Mesothelial cell of epicardium (in vitro differentiated cells): ENCODE measurements at regions not wholly inside any gene's neighbourhood (a gene's known extent, or its start where the extent isn't known, plus 50 kb on each side); places are given as distances from the start of the nearest gene placed in this dataset.

ENCODE experiments used
- DNase-seq, 2 experiments: peaks; one replicate each; pipeline ENCODE4 v3.0.0; 2021; ENCODE audit warnings: low spot score in 2 of 2; ENCODE audit not compliant: unreplicated experiment in 2 of 2
- H3K27ac Mint-ChIP-seq: 2 replicates; pipeline ENCODE4 v1.8.0; 2021; ENCODE audit warnings: mixed read lengths
- H3K27me3 Mint-ChIP-seq: 2 replicates; pipeline ENCODE4 v1.8.0; 2021; ENCODE audit warnings: low read depth, mixed read lengths
- H3K36me3 Mint-ChIP-seq: 2 replicates; pipeline ENCODE4 v1.8.0; 2021; ENCODE audit warnings: mixed read lengths
- H3K4me1 Mint-ChIP-seq: 2 replicates; pipeline ENCODE4 v1.8.0; 2021; ENCODE audit warnings: mixed read lengths
- H3K4me3 Mint-ChIP-seq: 2 replicates; pipeline ENCODE4 v1.8.0; 2021; ENCODE audit warnings: mild to moderate bottlenecking, moderate library complexity, mixed read lengths
- H3K9me3 Mint-ChIP-seq: 2 replicates; pipeline ENCODE4 v1.8.0; 2021; ENCODE audit warnings: mixed read lengths
- TF ChIP-seq, protein P1 (sequence below): fragments of 200-600 bp; sonication (generic); IDR thresholded peaks from one replicate; pipeline ENCODE4 v1.5.0; 2021; ENCODE audit warnings: antibody characterized with exemption; ENCODE audit not compliant: unreplicated experiment

DNA sequence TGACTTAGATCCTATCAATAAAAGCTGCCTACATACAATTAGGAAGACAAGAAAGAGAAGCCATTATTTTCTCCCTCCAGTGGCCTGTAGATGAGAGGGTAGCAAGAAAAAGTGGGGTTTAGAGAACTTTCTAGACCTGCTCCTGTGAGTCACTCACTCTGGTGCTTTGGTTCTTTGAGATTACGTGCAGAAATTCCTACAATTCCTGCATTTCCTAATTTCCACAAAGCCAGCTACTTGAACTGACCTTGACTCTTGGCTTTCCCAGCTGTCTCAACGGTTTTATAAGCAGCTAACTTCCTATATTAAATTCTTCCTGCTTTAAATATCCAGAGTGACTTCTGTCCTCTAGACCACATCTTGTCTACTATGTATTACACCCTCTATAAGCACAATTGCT, 899.5 kb upstream of the KLHL29 start:
- H3K36me3 Mint-ChIP-seq: no peaks in the 10 kb centered on the region
- DNase-seq: no peak
- TF ChIP-seq, protein P1, sequence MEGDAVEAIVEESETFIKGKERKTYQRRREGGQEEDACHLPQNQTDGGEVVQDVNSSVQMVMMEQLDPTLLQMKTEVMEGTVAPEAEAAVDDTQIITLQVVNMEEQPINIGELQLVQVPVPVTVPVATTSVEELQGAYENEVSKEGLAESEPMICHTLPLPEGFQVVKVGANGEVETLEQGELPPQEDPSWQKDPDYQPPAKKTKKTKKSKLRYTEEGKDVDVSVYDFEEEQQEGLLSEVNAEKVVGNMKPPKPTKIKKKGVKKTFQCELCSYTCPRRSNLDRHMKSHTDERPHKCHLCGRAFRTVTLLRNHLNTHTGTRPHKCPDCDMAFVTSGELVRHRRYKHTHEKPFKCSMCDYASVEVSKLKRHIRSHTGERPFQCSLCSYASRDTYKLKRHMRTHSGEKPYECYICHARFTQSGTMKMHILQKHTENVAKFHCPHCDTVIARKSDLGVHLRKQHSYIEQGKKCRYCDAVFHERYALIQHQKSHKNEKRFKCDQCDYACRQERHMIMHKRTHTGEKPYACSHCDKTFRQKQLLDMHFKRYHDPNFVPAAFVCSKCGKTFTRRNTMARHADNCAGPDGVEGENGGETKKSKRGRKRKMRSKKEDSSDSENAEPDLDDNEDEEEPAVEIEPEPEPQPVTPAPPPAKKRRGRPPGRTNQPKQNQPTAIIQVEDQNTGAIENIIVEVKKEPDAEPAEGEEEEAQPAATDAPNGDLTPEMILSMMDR: no peak
- no peak overlapping the region for H3K4me3 Mint-ChIP-seq
- peaks cover 4% of the 10 kb centered on the region for H3K9me3 Mint-ChIP-seq
- peaks cover 13% of the 10 kb centered on the region for H3K4me1 Mint-ChIP-seq
- no peak overlapping the region for H3K27ac Mint-ChIP-seq
- no peaks in the 10 kb centered on the region for H3K27me3 Mint-ChIP-seq

DNA sequence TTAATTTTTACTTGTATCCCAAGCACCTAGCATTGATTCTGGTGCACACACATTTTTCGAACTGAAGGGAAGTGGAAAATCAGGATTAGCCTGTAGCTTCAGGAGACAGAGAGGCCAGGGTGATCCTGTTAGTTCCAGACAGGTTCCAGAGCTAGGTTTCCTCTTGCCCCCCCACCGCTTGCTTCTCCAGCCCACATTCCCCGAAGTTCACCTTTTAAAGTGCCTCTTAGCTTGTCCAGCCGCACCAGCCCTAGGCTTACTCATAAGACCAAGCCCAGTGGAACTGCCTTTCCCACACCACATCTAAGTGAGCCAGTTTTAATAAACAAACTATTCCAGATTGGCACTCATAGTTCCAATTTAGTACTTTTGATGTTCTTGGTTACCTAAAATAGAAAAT, 898.6 kb upstream of the KLHL29 start:
- no peaks in the 10 kb centered on the region for H3K27me3 Mint-ChIP-seq
- H3K4me1 Mint-ChIP-seq: peaks cover 13% of the 10 kb centered on the region
- no peak overlapping the region for H3K27ac Mint-ChIP-seq
- peaks cover 7% of the 10 kb centered on the region for H3K9me3 Mint-ChIP-seq
- no peaks in the 10 kb centered on the region for H3K36me3 Mint-ChIP-seq
- H3K4me3 Mint-ChIP-seq: no peak overlapping the region
- DNase-seq: no peak
- TF ChIP-seq, protein P1: no peak

DNA sequence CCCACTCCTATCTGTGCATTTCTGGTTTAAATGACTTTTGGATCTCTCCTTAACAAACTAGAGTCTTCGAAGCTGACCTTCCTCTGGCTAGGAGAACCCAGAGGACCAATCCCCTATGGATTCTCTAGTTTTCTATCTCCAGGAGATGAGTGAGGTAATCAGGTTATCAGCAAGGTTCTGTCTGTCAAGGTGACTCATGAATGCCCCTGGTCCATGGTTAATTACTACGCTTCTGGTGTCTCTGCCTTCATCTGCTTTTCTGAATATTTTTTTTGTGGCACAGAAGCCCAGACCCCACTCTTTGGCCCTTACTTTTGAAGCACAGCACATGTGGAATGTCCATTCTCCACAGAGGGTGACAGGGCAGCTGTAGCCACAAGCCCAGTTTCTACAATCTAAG, 897.9 kb upstream of the KLHL29 start:
- Mint-ChIP-seq H3K27ac (no peak overlapping the region), H3K4me1 (peaks cover 14% of the 10 kb centered on the region), H3K9me3 (peaks cover 7% of the 10 kb centered on the region), H3K4me3 (no peak overlapping the region), H3K27me3 (no peaks in the 10 kb centered on the region), H3K36me3 (no peaks in the 10 kb centered on the region)
- TF ChIP-seq, protein P1: no peak
- DNase-seq: no peak

DNA sequence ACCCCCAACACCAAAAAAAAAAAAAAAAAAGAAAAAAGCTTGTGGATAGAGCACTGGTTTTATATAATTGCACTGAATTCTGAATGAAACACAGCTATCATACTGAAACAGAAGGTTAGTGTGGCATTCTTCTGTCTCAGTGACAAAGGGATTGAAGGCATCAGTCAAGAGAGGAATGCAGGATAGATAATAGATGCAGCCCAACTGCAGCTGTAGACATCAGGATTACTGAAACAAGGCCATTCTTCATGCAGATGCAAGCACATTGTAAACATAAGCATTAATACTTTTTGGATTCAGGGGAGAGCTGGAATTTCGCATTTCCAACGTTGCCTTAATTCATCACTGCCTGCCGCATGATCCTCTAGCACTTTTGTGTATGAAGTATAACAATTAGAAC, 897.4 kb upstream of the KLHL29 start:
- Mint-ChIP-seq H3K9me3 (peaks cover 7% of the 10 kb centered on the region), H3K27ac (no peak overlapping the region), H3K36me3 (no peaks in the 10 kb centered on the region), H3K4me1 (peaks cover 14% of the 10 kb centered on the region), H3K4me3 (no peak overlapping the region), H3K27me3 (no peaks in the 10 kb centered on the region)
- TF ChIP-seq, protein P1: no peak
- DNase-seq: no peak

DNA sequence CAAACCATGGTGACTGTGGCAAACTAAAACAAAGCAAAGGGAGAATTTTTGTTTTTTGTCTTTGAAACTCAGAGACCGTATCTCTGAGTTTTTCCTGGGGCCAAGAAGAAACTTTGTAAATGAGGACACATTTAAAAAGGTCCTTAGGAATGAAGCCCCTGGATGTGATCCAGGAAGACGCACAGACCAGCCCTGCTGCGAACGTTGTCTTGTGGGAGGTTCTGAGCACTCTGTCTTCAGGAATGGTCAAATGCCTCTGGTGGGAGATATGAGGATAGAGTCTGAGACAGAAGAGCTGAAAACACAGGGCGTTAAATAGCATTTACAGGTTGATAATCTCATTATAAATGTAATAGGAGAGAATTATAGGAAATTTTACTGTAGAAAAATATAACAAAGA, 893.5 kb upstream of the KLHL29 start:
- Mint-ChIP-seq H3K9me3 (peaks cover 11% of the 10 kb centered on the region), H3K27me3 (no peaks in the 10 kb centered on the region), H3K4me3 (no peak overlapping the region), H3K36me3 (no peaks in the 10 kb centered on the region), H3K4me1 (peaks cover 9% of the 10 kb centered on the region), H3K27ac (peak overlapping the region; percentile 6)
- TF ChIP-seq, protein P1: no peak
- DNase-seq: no peak

GRCh38 chr2:22494156-22494555, 890.8 kb upstream of the KLHL29 start:
- TF ChIP-seq, protein P1: no peak
- Mint-ChIP-seq H3K27me3 (no peaks in the 10 kb centered on the region), H3K27ac (no peak overlapping the region), H3K4me3 (no peak overlapping the region), H3K4me1 (peaks cover 7% of the 10 kb centered on the region), H3K9me3 (peaks cover 11% of the 10 kb centered on the region), H3K36me3 (no peaks in the 10 kb centered on the region)
- DNase-seq: no peak
